G401 (cell line): ENCODE measurements at regions not wholly inside any gene's neighbourhood (a gene's known extent, or its start where the extent isn't known, plus 50 kb on each side); places are given as distances from the start of the nearest gene placed in this dataset.
"Not testable (repeated sequence)": the region's sequence is repeated elsewhere in the genome, so short reads cannot be mapped to it uniquely, and the experiment has no call there.

Experiments used
- DNase-seq: peaks from one replicate; pipeline ENCODE4 v3.0.0-alpha.2; 2015; ENCODE audit warnings: low spot score
- in situ Hi-C: cut with HindIII; loops from 2 replicates; pipeline ENCODE4 v1.10.0; 2016; ENCODE audit warnings: low sequenced_read_pairs, mixed read lengths

DNA sequence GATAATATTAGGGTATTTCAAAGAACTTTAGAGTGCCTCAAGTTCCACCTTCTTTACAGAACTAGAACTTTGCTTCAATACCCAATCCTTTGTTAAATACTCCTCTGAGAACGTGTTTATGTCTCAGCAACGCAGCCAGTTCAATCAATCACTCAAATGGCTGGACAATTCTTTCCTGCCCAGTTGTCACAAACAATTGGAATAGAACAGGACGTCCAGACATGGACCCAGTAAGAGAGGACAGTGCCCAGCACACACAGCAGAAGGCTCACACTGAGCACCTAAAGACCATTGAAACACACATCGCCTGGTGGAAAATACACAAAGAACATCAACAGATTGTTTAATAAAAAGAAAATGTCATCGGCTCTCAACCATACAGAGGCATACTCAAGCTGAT is 140.6 kb downstream of the TTLL2 start:
- in situ Hi-C loops, result no loop called here
- DNase-seq, result no peak

DNA sequence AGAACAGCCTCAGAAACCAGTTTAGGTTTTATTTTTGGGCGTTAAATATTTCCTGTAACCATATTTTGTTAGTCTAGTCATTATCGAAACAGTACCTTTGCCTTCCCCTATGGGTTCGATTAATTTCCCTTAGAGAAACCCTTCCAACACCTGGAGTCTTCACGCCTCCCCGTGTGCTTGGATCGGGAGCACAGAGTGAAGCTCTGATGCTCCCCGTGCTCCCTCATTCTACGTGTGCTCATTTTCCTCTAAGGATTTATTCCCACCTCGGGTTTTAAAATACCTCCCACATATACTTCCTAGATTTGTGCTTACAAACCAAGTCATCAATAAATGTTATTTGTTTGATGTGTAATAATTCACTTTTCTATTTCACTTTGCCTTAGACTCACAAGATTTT is 142.4 kb downstream of the TTLL2 start:
- no peak for DNase-seq
- in situ Hi-C loops, result no loop called here

DNA sequence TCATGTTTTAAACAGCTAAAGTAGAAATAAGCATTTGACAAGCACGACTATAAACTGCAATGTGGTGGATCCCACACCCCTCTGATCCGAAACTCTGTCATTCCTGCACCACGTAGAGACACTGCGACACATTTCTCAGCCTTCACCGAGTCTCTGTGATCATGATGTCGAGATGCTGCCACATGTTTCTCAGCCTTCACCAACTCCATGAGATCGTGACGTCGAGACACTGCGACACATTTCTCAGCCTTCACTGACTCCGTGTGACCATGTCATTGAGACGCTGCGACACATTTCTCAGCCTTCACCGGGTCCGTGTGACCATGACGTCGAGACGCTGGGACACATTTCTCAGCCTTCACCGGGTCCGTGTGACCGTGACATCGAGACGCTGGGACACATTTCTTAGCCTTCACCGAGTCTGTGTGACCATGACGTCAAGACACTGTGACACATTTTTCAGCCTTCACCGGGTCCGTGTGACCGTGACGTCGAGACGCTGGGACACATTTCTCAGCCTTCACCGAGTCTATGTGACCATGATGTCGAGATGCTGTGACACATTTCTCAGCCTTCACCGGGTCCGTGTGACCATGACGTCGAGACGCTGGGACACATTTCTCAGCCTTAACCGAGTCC is 143.0 kb downstream of the TTLL2 start:
- in situ Hi-C loops, result no loop called here
- DNase-seq, result no peak

DNA sequence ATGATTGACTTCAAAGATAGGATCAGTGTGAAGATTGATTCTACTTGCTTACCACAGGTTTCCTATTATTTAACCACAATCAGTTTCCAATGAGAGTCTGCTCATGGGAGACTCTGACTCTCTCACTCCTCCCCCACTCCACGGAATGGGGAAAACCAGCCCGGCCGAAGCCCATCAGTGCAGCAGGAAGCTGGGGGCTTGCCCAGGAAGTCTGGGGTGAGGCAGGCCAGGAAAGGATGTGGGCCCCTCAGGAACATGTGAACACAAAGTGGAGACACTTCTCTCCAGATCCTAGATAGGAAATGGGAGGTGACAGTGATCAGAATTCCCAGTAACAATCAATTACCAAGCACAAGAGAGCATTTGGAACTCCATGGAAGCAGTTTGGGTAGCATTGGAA is 144.2 kb downstream of the TTLL2 start:
- no peak for DNase-seq

DNA sequence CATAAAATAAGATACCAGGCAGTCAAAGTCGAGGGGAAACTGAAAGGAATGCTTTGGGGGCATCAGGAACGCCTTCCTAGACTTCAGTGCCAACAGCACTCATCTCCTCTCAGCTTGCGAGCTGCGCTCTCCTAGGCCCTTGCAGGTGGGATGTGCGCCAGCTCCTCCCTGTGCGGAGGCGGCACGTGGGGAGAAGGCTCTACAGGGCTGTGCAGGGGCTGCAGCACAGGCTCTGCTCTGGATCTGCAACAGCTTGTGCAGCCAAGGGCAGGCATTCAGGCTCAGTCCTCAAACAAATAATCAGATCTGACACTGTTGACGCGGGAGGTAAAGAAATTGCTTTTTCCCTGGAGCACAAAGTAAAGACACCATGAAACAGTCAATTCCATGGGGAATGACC is 144.8 kb downstream of the TTLL2 start:
- DNase-seq, result peak; percentile 58
- in situ Hi-C loops, result no loop called here

More for the DNA sequence above, 144.2 kb downstream of the TTLL2 start:
- in situ Hi-C loops, result no loop called here

DNA sequence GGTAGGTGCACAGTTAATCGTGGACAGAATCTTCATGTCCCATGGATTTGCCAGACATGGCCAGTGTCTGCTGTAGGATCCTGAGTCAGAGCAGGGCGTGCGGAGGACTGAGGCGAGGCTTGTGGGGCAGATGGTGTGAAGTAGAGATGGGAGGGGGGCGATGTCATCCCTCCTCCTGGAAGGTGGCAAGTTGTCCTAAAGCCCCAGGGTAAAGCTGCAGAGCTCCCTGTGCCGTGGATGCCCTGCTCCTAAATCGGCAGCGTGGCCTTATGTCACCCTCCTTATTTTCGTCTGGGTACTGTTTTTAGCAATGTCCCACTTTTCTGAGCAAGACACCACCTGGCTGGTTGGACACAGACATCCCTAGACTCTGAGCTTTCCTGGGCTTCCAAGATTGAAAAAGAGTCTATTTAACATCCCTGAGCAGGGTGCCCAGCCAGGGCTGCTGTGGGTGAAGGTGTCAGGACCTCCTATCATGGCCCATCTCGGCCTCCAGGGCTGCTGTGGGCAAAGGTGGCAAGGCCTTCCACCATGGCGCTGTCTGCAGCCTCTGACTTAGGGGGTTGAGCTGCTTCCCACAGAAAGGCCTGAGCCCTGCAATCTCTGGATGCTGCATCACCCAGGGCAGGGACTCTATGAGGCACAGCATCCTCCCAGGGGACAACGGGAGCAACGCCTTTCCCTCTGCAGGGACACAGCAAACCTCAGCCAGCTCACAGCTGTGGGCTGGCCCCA is 145.4 kb downstream of the TTLL2 start:
- in situ Hi-C loops, result no loop called here
- DNase-seq, result peak; percentile 89

DNA sequence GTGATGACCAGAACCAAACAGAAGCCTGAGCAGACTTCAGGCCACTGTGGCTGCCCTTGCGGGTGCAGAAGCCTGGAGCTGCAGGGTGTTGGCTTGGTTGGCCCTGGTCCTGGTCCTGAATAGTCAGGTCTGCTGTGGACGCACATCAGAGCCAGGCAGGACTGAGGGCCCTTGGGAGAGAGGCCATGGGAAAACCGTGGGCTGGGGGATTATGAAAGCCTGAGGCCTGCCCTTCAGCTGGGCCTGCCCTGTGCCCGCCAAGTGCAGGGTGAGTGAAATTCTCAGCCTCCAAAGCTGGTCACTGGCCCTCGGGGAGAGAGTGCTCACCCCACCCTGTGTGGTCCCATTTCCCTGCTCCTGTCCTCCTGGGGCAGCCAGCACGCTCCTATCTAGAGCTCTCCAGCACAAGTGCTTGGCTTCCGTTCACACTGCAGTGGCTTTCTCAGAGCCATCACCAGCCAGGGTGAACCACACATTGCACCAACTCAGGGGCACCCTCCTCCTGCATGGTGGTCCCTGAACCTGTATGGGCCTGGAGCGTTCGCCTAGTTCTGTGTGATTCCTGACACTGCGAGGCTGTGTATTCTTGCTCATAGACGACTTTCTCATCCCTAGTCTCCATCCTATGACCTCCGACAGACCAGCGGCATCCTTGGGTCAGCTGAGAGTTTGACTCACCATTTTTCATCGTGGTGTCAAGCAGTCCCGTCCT is 146.1 kb downstream of the TTLL2 start:
- in situ Hi-C loops, result no loop called here

DNA sequence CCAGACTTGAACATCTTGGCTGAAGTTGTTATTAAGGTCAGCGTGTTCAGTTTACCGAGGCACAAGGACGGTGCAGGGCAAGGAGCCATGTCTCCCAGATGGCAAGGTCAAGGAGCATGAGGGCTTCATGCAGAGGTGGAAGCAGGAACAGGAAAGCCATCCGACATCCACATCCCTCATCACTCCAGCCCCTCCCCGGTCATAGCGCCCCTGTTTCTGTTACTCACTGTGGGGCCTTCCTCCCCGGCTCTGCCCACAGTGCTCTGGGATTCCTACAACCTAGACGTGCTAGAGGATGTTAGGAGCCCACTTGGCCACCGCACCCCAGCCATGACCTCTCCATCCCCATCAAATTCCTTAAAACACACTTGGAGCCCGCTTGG is 146.7 kb downstream of the TTLL2 start:
- in situ Hi-C loops, result no loop called here
- DNase-seq, result peak; percentile 7

More for the DNA sequence above, 146.1 kb downstream of the TTLL2 start:
- DNase-seq, result no peak

DNA sequence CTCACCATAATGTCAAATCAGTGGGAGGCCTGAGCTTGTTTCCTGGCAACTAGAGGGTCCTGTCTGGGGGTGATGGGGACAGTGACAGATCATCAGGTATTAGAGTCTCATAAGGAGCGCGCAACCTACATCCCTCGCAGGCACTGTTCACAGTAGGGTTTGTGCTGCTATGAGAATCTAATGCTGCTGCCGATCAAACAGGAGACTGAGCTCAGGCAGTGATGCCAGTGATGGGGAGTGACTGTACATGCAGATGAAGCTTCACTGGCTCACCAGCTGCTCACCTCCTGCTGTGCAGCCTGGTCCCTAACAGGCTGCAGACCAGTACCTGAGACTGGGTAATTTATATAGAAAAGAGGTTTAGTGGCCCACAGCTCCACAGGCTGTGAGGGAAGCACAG is 147.3 kb downstream of the TTLL2 start:
- in situ Hi-C loops, result no loop called here
- DNase-seq, result no peak

DNA sequence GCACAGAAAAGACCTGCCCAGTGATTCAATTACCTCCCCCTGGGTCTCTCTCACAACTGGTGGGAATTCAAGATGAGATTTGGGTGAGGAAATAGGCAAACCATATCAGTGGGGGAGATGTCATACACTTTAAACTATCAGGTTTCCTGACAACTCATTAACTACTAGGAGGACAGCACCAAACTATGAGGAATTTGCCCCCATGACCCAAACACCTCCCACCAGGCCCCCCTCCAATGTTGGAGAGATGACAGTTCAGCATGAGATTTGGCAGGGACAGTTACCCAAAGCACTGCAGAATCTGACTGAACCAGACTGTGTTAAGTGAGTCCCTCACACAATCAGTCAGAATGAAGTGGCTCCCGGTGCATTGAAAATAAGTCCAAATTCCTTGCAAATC is 148.0 kb downstream of the TTLL2 start:
- DNase-seq, result no peak
- in situ Hi-C loops, result no loop called here

DNA sequence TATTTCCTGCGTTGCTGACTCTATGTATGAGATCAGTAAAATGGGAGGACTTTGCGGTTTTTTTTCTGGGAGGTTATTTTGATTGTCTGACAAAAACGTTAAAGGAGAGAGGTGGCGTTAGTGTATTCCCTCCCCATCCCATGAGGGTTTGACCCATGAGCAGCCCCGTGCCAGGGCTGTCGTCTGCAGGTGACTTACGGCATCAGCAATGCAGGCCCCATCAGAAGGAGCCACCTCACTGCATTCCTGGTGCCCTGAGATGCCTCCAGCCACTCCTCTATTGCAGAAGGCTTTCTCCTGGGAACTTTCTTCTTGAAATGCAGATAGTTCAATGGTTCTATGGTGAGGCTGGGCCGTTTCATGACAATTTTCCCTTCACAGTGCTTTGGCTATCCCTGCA is 149.3 kb downstream of the TTLL2 start:
- in situ Hi-C loops, result no loop called here
- no peak for DNase-seq

DNA sequence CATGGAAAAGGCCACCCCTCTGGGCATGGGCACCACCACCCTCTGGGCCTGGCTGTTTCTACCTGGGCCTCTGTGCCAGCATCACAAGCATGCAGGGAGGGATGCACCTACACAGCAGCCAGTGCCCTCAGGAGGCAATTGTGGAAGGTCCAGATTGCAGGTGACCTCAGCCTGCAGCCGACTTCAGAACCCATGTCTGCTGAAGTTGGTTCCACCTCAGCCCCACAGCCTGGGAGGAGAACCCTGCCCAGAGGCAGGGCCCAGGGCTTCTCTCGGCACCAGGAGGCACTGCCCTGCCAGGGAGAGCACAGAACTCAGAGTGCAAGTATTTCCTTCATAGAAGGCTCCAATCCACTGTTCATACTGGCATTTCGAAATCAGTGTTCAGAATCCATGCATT is 149.8 kb downstream of the TTLL2 start:
- no peak for DNase-seq
- in situ Hi-C loops, result no loop called here

DNA sequence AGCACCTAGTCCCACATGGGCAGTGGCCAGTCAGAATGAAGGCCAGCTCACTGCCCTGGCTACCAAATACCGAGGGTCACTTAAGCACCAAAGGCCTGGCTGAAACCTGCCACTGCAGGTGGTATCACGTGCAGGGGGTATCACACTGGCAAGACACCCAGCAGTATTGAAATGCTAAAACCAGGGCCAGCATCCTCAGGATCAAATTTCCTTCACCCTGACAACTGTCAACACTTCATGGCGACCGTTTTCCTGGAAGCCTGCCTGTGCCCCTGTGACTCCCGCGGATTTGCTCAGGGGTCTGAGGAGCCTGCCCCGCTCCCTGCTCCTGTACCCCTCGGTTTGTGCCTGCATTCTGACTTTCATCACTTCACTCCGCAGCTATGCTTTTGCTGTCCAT is 151.1 kb downstream of the TTLL2 start:
- in situ Hi-C loops, result no loop called here
- no peak for DNase-seq

DNA sequence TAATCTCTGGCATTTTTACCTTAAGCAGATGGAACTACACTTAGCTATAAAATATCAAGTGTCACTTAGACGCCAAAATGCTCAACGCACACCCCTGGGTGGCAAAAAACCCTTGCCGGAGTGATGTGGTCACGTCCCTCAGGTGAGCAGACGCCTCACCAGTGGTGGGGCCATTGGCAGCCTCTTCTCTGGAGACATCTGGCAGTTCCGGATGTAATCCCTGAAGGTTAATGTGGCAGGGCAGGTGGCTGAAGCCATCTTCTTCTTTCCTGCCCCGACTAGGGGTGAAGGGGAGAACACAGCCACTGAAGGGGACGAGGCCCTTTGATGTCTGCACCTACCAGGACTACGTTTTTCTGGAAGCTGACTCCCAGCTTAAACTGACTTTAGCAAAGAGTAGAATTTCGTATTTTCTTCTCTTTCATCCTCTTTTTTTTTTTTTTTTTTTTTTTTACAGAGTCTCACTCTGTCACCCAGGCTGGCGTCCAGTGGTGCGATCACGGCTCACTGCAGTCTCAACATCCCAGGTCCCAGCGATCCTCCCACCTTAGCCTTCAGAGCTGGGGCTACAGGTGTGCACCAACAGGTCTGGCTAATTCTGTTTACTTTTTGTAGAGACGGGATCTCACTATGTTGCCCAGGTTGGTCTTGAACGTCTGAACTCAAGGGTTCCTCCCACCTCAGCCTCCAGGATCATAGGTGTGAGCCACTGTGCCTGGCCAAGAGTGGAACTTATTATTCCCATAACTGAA is 152.1 kb downstream of the TTLL2 start:
- in situ Hi-C loops, result no loop called here

DNA sequence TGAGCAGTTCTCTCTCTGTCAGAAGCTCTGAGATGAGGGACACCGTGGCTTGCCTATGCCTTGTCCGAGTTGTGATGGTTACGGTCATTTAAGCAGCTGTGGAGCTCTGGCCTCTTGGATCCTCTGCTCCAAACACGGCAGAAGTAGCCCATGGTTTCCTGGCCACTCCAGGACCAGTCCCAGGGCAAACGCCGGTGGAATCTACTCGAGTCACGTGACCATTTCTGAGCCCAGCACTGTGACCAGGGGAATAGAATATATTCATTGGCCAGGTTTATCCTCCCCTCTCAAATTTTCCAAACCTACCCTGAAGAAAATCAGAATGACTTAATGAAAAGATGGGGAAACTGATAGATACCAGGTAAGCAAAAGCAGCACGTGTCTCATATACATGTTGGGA is 152.8 kb downstream of the TTLL2 start:
- DNase-seq, result no peak
- in situ Hi-C loops, result no loop called here

More for the DNA sequence above, 152.1 kb downstream of the TTLL2 start:
- DNase-seq, result no peak

DNA sequence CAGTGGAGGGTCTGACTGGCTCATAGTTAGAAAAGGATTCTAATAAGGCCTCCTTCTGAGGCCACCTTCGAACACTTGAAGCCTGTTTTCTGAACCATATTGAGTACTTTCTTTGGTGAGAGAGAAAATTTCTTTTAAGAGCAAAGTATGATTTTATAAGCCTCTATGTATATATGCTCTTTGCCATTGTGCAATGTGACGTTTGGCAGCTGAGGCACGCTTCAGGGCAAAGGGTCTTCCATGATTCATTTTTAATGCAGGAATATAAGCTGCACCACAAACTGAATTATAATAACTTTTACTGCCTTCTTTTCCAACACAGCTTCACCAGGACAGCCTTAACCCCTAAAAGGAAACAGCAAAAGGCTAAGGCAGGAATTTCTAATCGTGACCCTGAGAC is 154.4 kb downstream of the TTLL2 start:
- DNase-seq, result no peak
- in situ Hi-C loops, result no loop called here

DNA sequence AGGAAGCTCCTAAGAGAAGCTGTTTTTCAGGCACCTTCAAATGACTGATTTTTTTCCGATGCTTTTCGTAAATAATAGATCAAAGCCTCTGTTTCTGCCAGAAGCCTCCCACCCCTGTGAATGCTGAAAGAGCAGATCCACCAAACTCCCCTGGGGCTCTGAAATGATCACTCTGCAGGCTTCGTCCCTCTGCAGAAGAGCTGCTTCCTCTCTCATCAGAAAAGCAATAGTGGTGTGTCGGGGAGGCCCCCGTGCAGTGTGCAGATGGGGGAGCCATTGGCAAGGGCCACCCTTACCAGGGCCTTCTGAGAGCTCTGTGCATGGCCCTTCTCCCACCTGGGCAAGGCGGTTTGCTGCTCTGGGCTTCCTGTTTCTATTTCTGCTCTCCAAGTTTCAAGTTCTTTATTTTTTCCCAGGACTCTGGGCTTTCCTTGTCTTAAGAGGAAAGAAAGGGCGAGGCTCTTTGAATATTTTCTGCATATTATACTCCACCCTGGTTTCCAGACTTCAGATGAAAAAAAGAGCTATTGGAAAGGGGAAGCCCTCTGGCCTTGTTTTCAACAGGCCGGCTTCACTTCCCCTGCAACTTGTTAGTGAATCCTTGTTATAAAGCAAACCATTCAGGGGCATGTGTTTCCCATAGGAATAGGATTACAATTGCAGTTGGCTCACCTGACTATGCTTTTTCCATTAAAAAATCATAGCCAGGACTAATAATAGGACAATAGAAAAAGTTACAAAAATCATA is 155.2 kb downstream of the TTLL2 start:
- in situ Hi-C loops, result no loop called here
- DNase-seq, result no peak

DNA sequence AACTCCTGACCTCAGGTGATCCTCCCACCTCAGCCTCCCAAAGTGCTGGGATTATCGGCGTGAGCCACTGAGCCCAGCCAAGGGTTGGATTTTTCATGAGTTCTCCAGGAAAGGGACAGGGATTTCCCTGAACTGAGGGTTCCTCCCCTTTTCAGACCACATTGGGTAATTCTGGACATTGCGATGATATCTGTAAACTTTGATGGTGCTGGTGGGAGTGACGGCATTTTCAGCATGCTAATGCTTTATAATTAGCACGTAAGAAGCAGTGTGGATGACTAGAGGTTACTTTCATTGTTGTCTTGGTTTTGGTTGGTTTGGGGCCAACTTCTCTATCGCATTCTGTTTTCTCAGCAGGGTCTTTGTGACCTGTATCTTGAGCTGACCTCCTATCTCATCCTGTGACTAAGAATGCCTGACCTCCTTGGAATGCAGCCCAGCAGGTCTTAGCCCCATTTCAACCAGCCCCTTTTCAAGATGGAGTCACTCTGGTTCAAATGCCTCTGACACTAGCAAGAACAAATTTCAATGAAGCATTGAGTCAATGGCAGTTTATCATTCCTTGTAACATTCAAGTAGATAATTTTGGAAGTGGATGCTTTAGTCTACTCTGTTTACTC is 156.5 kb downstream of the TTLL2 start:
- in situ Hi-C loops, result no loop called here
- DNase-seq, result no peak

DNA sequence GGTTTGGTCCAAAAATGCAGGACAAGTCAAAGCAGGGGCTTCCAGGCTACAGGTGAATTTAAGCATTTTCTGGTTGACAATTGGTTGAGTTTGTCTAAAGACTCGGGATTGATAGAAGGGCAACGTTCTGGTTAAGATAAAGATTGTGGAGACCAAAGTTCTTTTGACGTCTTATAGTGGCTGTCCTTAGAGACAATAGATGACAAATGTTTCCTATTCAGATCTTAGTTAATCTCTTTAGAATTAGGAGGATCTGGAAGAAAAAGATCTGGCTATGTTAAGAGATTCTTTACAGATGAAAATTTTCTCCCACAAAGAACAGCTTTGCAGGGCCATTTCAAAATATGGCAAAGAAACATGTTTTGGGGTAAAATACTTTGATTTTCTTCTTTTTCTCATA is 157.9 kb downstream of the TTLL2 start:
- in situ Hi-C loops, DNase-seq: not testable (repeated sequence)
